GM19324 (cell line): ENCODE measurements at regions not wholly inside any gene's neighbourhood (a gene's known extent, or its start where the extent isn't known, plus 50 kb on each side); places are given as distances from the start of the nearest gene placed in this dataset.
"Not testable (repeated sequence)": the region's sequence is repeated elsewhere in the genome, so short reads cannot be mapped to it uniquely, and the experiment has no call there.

ENCODE experiments used
- ATAC-seq: cut with Tn5 transposase; IDR thresholded peaks from one replicate; pipeline ENCODE4 v1.9.1; 2021; ENCODE audit warnings: mild to moderate bottlenecking, moderate library complexity; ENCODE audit not compliant: unreplicated experiment, low FRiP score

- no peak for ATAC-seq
Measured at GRCh38 chr6:148602136-148602535, 144.7 kb upstream of the UST start.

- ATAC-seq, result no peak
Measured at GRCh38 chr6:148608199-148608951, 138.5 kb upstream of the UST start.

DNA sequence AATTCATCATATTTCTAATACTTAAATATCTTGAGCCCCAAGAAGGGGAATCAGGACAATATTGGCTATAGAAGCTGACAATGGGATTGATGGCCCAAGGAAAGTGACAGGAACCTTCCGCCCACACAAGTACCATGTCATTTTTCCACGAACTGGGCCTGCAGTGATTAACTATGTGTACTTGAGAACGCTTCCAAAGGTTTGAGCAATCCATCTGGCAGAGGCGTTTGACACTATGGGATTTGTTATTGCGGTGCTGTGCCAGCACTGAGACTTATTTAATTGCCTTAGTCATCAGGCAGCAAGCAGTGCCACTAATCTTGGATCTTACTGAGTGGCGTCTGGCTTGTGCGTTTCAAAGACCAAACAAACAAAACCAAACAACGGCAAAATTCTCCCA is 135.6 kb upstream of the UST start:
- no peak for ATAC-seq

DNA sequence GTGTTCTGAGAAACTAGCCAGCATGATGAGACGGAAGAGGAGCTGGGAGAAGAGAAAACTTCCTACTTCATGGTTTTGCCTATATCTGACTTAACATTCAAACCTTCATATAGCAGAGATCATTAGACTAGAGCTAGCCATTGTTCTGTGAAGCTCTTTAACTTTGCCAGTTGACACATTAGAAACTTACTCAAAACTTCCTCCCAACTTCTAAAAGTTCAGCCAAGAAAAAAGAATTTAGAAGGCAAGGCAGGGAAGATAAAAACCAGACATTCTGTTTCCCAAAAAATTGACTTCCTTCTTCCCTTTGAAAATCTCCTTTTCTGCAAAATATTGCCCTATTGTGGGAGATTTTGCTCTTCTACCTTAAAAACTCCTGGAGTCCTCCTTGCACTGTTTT is 134.8 kb upstream of the UST start:
- no peak for ATAC-seq

GRCh38 chr6:148614602-148615001 is 132.2 kb upstream of the UST start:
- no peak for ATAC-seq

- no peak for ATAC-seq
Measured at GRCh38 chr6:148616841-148617240, 130.0 kb upstream of the UST start.

DNA sequence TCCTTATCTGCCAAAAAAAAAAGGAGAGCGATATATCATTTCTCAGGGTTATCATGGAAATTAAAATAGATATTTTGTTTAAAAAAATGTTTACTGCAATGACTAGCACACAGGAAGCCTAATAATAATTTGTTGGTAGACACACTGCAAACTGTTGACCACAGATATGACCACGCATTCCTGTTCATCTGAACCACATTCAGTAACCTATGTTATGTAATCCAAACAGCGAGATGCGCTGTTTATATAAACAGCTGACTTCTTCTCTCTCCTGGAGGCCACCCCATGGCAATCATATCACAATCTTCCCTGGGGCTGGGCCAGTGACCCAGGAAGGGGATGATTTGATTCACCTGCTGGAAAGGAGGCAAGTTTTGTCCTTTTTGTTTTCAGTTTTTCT is 129.3 kb upstream of the UST start:
- no peak for ATAC-seq

GRCh38 chr6:148619891-148620290 is 126.9 kb upstream of the UST start:
- ATAC-seq, result no peak

DNA sequence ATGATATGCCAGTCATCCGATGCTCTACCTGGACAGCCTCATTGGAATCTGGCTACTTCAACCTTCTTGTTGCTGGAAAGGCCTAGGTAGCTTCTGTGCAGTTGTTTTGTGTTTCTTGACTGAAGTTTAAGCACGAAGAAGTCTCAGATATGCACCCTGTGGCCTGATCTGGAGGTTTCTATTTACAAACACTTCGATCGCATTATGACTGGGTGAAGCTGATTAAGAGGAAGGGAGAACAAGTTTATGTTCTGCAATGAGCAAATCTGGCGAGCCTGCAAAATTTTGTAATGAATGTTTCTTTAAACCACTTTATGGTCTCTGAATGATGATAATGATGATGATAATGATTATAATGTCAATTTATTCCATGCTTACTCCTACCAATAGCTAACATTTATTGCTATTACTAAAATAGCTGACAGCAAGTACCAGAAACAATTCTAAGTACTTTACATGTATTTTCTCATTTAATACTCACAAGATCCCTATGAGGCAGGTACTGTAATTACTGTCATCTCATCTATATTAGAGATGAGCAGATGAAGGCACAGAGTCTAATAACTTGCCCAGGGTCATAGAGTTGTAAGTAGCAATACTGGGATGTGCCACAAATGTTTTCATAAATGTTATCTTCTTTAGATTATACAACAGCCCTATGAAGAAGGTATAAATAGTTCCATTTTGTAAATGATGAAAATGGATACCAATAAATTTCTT is 126.1 kb upstream of the UST start:
- no peak for ATAC-seq

- ATAC-seq, result no peak
Measured at GRCh38 chr6:148625609-148626008, 121.2 kb upstream of the UST start.

DNA sequence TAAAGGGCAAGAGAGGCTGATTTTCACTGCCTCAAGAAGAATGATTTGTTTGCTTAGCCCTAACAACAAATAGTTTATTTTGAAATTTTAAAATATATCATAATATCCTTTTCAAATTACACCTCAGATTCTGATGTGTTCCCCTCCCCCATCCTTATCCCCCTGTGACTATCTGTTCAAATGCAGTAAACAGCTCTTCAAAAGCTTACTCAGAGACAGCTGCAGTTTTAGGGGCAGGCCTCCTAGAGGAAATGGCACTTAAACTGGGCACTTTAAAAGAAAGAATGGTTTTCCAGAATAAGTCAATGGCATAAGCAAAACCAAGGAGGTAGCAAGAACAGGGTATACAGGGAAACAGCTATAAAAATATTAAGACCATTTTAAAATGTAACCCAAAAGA is 118.6 kb upstream of the UST start:
- no peak for ATAC-seq

- no peak for ATAC-seq
Measured at GRCh38 chr6:148629181-148629580, 117.6 kb upstream of the UST start.

GRCh38 chr6:148629592-148630465 is 117.0 kb upstream of the UST start:
- ATAC-seq, result no peak

- no peak for ATAC-seq
Measured at GRCh38 chr6:148635070-148635743, 111.6 kb upstream of the UST start.

DNA sequence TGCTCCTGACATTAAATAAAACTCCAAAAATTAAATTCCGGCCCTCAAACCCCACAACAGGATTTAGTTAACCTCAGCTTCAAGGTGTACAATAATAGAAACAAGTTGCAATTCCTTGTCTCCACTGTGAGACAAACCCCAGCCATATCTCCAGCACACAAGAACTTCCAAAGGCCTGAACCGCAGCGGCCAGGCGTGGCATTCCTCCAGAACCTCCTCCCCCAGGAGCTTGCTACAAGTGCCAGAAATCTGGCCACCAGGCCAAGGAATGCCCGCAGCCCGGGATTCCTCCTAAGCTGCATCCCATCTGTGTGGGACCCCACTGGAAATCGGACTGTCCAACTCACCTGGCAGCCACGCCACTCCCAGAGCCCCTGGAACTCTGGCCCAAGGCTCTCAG is 105.0 kb upstream of the UST start:
- ATAC-seq, result not testable (repeated sequence)

- not testable (repeated sequence) for ATAC-seq
Measured at GRCh38 chr6:148643208-148643607, 103.6 kb upstream of the UST start.

DNA sequence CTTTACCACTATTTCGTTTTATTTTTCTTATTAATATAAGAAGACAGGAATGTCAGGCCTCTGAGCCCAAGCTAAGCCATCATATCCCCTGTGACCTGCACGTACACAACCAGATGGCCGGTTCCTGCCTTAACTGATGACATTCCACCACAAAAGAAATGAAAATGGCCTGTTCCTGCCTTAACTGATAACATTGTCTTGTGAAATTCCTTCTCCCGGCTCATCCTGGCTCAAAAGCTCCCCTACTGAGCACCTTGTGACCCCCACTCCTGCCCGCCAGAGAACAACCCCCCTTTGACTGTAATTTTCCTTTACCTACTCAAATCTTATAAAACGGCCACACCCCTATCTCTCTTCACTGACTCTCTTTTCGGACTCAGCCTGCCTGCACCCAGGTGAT is 101.8 kb upstream of the UST start:
- not testable (repeated sequence) for ATAC-seq

DNA sequence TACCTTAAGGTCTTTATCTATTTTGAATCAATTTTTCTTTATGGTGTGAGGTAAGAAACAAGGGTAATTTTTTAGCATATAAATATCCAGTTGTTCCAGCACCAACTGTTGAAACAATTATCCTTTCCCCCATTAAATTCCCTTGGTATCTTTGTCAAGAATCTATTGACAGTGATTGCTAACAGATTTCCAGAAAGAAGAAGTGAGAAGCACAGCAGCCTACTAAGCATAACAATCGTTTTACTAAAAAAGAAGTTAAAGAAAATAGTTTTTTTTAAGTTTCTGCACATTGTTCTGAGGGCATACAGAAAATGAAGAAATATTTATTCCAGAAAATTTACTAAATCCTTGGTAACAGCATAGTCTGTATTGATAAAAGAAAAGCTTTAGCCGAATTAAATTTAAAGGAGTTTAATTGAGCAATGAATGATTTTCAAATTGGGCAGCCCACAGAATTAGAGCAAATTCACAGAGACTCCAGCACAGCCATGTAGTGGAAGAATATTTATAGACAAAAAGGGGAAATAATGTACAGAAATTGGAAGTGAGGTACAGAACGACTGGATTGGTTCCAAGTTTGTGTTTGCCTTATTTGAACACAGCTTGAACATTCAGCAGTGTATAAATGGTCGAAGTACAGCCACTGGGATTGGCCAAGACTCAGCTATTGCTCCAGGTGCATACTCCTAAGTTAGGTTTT is 97.9 kb upstream of the UST start:
- no peak for ATAC-seq

DNA sequence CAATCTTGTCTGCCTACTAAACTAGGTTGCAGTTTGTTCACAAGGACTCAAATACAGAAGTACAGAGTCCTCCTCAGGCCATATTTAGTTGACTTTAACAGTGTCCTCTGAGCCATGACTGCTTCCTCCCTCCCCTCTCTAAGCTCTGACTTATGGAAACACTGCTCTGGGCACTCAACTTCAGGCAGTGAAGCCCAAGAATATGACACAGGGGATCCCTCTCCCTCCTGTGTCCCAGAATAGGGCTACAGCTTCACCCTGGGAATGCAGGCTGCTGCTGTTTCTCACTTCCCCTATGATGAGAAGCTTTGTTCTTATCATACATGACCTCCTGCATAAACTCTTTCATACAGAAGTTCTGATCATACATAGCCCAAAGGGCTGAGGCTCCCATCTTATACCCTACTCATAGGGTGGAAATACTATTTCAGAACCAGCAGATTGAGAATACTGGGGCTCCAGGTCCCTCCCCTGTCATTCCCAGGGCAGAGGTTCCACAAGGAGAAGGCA is 97.3 kb upstream of the UST start:
- no peak for ATAC-seq
